ENCODE measurements at regions not wholly inside any gene's neighbourhood (a gene's known extent, or its start where the extent isn't known, plus 50 kb on each side); places are given as distances from the start of the nearest gene placed in this dataset.

DNA sequence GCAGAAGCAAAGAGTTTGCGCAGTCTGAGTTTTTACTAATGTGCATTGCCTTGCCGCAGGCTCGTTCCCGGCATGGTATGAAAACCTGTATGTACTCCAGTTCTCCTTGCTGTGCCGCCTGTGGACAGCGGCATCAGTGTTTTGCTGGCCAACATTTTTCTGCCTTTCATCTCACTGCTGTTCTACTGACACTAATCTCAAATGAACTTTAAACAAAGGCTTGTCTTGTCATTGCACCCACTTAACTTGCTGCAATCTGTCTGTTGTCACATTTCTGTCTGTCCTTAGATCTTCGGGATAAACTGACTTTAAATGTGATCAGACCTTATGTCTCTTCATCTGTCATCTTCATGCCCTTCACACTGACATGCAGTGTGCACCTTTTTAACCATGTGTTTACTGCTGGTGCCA is 71.7 kb upstream of the ZNRF2 start:
- Histone ChIP-seq H3K4me2 (ENCODE audit: low read depth, low read length) (no peak overlapping the region), H3K4me3 (ENCODE audit: low read length) (no peak overlapping the region), H3K9ac (ENCODE audit: low read length) (no peak overlapping the region), H3K4me1 (ENCODE audit: low read length) (no peaks in the 10 kb centered on the region), H3K79me2 (ENCODE audit: low read length) (no peaks in the 10 kb centered on the region), H3K9me2 (replicated peaks; ENCODE audit: insufficient read depth, low read length) (no peaks in the 10 kb centered on the region), H3K36me3 (replicated peaks; ENCODE audit: insufficient read depth, low read length) (no peaks in the 10 kb centered on the region), H3K27me3 (replicated peaks; ENCODE audit: insufficient read depth, low read length) (no peaks in the 10 kb centered on the region), H3K9me3 (replicated peaks; ENCODE audit: insufficient read depth, low read length) (no peaks in the 10 kb centered on the region), H2AFZ (ENCODE audit: low read length) (no peak overlapping the region), H3K27ac (ENCODE audit: low read length) (no peak overlapping the region), H3F3A (ENCODE audit: insufficient read depth, low read length) (no peaks in the 10 kb centered on the region), H4K20me1 (ENCODE audit: insufficient read depth, low read length) (no peaks in the 10 kb centered on the region)
- TF ChIP-seq EZH2 (optimal IDR thresholded peaks at IDR 0.05; ENCODE audit: low read depth, low read length) (no peak), EZH2phosphoT487 (IDR thresholded peaks at IDR 0.05; ENCODE audit: low read length) (no peak)
- TF ChIP-seq, protein P1, sequence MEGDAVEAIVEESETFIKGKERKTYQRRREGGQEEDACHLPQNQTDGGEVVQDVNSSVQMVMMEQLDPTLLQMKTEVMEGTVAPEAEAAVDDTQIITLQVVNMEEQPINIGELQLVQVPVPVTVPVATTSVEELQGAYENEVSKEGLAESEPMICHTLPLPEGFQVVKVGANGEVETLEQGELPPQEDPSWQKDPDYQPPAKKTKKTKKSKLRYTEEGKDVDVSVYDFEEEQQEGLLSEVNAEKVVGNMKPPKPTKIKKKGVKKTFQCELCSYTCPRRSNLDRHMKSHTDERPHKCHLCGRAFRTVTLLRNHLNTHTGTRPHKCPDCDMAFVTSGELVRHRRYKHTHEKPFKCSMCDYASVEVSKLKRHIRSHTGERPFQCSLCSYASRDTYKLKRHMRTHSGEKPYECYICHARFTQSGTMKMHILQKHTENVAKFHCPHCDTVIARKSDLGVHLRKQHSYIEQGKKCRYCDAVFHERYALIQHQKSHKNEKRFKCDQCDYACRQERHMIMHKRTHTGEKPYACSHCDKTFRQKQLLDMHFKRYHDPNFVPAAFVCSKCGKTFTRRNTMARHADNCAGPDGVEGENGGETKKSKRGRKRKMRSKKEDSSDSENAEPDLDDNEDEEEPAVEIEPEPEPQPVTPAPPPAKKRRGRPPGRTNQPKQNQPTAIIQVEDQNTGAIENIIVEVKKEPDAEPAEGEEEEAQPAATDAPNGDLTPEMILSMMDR (IDR thresholded peaks at IDR 0.05; ENCODE audit: low read length): no peak
- DNase-seq: no peak

DNA sequence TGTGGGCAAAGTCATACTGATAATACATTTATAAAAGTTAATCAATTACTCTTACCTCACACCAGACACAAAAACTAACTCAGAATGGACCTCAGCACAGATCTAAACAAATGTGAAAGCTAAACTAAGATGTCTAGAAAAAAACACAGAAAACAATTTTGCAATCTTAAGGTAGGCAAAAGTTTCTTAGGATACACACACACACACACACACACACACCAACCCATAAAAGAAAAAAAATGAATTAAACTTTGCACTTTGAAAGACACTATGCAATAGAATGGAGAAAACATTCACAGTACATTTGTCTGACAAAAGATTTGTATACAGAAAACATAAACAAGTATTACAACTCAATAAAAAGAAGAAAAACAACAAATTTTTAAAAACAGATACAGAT is 70.8 kb upstream of the ZNRF2 start:
- Histone ChIP-seq H3K4me2 (ENCODE audit: low read depth, low read length) (no peak overlapping the region), H3K4me1 (ENCODE audit: low read length) (no peaks in the 10 kb centered on the region), H3K9ac (ENCODE audit: low read length) (no peak overlapping the region), H3K27ac (ENCODE audit: low read length) (no peak overlapping the region), H2AFZ (ENCODE audit: low read length) (no peak overlapping the region), H4K20me1 (ENCODE audit: insufficient read depth, low read length) (no peaks in the 10 kb centered on the region), H3K79me2 (ENCODE audit: low read length) (no peaks in the 10 kb centered on the region), H3F3A (ENCODE audit: insufficient read depth, low read length) (no peaks in the 10 kb centered on the region), H3K36me3 (replicated peaks; ENCODE audit: insufficient read depth, low read length) (no peaks in the 10 kb centered on the region), H3K9me3 (replicated peaks; ENCODE audit: insufficient read depth, low read length) (no peaks in the 10 kb centered on the region), H3K4me3 (ENCODE audit: low read length) (no peak overlapping the region), H3K27me3 (replicated peaks; ENCODE audit: insufficient read depth, low read length) (no peaks in the 10 kb centered on the region), H3K9me2 (replicated peaks; ENCODE audit: insufficient read depth, low read length) (no peaks in the 10 kb centered on the region)
- no peak for DNase-seq
- TF ChIP-seq, protein P1 (IDR thresholded peaks at IDR 0.05; ENCODE audit: low read length): no peak
- TF ChIP-seq EZH2phosphoT487 (IDR thresholded peaks at IDR 0.05; ENCODE audit: low read length) (no peak), EZH2 (optimal IDR thresholded peaks at IDR 0.05; ENCODE audit: low read depth, low read length) (no peak)

DNA sequence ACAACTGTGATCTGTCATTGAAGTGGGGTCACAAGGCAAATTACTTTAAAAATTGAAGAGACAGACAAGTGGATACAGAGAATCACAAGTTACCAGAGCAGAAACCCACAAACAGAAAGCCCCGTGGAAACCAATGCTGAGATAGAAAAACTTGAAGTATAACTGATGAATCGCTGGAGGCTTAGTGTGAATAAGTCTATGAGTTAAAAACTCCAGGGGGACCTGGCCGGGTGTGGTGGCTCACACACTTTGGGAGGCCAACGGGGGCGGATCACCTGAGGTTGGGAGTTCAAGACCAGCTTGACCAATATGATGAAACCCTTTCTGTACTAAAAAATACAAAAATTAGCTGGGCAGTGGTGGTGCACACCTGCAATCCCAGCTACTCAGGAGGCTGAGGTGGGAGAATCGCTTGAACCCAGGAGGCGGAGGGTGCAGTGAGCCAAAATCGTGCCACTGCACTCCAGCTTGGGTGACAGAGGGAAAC is 69.7 kb upstream of the ZNRF2 start:
- no peaks in the 10 kb centered on the region for H3F3A ChIP-seq (ENCODE audit: insufficient read depth, low read length)
- H3K9ac ChIP-seq (ENCODE audit: low read length): no peak overlapping the region
- no peaks in the 10 kb centered on the region for H3K9me3 ChIP-seq (replicated peaks; ENCODE audit: insufficient read depth, low read length)
- H3K27me3 ChIP-seq (replicated peaks; ENCODE audit: insufficient read depth, low read length): no peaks in the 10 kb centered on the region
- H3K4me2 ChIP-seq (ENCODE audit: low read depth, low read length): no peak overlapping the region
- H3K9me2 ChIP-seq (replicated peaks; ENCODE audit: insufficient read depth, low read length): no peaks in the 10 kb centered on the region
- H2AFZ ChIP-seq (ENCODE audit: low read length): no peak overlapping the region
- H3K79me2 ChIP-seq (ENCODE audit: low read length): no peaks in the 10 kb centered on the region
- no peaks in the 10 kb centered on the region for H3K4me1 ChIP-seq (ENCODE audit: low read length)
- no peaks in the 10 kb centered on the region for H4K20me1 ChIP-seq (ENCODE audit: insufficient read depth, low read length)
- DNase-seq: no peak
- no peak overlapping the region for H3K27ac ChIP-seq (ENCODE audit: low read length)
- H3K36me3 ChIP-seq (replicated peaks; ENCODE audit: insufficient read depth, low read length): no peaks in the 10 kb centered on the region
- H3K4me3 ChIP-seq (ENCODE audit: low read length): no peak overlapping the region
- TF ChIP-seq EZH2 (optimal IDR thresholded peaks at IDR 0.05; ENCODE audit: low read depth, low read length): no peak
- no peak for TF ChIP-seq EZH2phosphoT487 (IDR thresholded peaks at IDR 0.05; ENCODE audit: low read length)
- TF ChIP-seq, protein P1 (IDR thresholded peaks at IDR 0.05; ENCODE audit: low read length): no peak

Data from MM.1S (cell line).